HL-60 (cell line): ENCODE measurements at regions not wholly inside any gene's neighbourhood (a gene's known extent, or its start where the extent isn't known, plus 50 kb on each side); places are given as distances from the start of the nearest gene placed in this dataset.

Source experiments
- POLR2AphosphoS5 ChIP-seq: IDR thresholded peaks from 2 replicates; pipeline ENCODE4 v1.6.1; 2012; ENCODE audit warnings: low read depth
- TF ChIP-seq, protein P1 (sequence below): IDR thresholded peaks from one replicate; pipeline ENCODE4 v1.5.1; 2011; ENCODE audit warnings: low read length, control low read depth, inconsistent platforms; ENCODE audit not compliant: insufficient read depth
- TF ChIP-seq, protein P2 (sequence below): IDR thresholded peaks from 2 replicates; pipeline ENCODE4 v1.6.1; 2012; ENCODE audit warnings: low read depth; ENCODE audit not compliant: insufficient replicate concordance

- TF ChIP-seq, protein P1, sequence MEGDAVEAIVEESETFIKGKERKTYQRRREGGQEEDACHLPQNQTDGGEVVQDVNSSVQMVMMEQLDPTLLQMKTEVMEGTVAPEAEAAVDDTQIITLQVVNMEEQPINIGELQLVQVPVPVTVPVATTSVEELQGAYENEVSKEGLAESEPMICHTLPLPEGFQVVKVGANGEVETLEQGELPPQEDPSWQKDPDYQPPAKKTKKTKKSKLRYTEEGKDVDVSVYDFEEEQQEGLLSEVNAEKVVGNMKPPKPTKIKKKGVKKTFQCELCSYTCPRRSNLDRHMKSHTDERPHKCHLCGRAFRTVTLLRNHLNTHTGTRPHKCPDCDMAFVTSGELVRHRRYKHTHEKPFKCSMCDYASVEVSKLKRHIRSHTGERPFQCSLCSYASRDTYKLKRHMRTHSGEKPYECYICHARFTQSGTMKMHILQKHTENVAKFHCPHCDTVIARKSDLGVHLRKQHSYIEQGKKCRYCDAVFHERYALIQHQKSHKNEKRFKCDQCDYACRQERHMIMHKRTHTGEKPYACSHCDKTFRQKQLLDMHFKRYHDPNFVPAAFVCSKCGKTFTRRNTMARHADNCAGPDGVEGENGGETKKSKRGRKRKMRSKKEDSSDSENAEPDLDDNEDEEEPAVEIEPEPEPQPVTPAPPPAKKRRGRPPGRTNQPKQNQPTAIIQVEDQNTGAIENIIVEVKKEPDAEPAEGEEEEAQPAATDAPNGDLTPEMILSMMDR = no peak
- TF ChIP-seq, protein P2, sequence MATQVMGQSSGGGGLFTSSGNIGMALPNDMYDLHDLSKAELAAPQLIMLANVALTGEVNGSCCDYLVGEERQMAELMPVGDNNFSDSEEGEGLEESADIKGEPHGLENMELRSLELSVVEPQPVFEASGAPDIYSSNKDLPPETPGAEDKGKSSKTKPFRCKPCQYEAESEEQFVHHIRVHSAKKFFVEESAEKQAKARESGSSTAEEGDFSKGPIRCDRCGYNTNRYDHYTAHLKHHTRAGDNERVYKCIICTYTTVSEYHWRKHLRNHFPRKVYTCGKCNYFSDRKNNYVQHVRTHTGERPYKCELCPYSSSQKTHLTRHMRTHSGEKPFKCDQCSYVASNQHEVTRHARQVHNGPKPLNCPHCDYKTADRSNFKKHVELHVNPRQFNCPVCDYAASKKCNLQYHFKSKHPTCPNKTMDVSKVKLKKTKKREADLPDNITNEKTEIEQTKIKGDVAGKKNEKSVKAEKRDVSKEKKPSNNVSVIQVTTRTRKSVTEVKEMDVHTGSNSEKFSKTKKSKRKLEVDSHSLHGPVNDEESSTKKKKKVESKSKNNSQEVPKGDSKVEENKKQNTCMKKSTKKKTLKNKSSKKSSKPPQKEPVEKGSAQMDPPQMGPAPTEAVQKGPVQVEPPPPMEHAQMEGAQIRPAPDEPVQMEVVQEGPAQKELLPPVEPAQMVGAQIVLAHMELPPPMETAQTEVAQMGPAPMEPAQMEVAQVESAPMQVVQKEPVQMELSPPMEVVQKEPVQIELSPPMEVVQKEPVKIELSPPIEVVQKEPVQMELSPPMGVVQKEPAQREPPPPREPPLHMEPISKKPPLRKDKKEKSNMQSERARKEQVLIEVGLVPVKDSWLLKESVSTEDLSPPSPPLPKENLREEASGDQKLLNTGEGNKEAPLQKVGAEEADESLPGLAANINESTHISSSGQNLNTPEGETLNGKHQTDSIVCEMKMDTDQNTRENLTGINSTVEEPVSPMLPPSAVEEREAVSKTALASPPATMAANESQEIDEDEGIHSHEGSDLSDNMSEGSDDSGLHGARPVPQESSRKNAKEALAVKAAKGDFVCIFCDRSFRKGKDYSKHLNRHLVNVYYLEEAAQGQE = no peak
- no peak for TF ChIP-seq POLR2AphosphoS5
These were observed 224.4 kb upstream of the HTR2A start for GRCh38 chr13:47121092-47121763.
